ENCODE measurements at regions not wholly inside any gene's neighbourhood (a gene's known extent, or its start where the extent isn't known, plus 50 kb on each side); places are given as distances from the start of the nearest gene placed in this dataset.

- no peak for DNase-seq
Measured at GRCh38 chr2:181771356-181771755, 91.0 kb upstream of the NEUROD1 start.

- DNase-seq = no peak
Measured at GRCh38 chr2:181772334-181772733, 92.0 kb upstream of the NEUROD1 start.

GRCh38 chr2:181772777-181773176 is 92.5 kb upstream of the NEUROD1 start:
- no peak for DNase-seq

- no peak for DNase-seq
Measured at GRCh38 chr2:181774685-181775084, 94.4 kb upstream of the NEUROD1 start.

- no peak for DNase-seq
Measured at GRCh38 chr2:181776336-181776735, 96.0 kb upstream of the NEUROD1 start.

GRCh38 chr2:181777734-181778133 is 97.4 kb upstream of the NEUROD1 start:
- DNase-seq = no peak

- DNase-seq = no peak
Measured at GRCh38 chr2:181778621-181779201, 98.4 kb upstream of the NEUROD1 start.

- no peak for DNase-seq
Measured at GRCh38 chr2:181779288-181780021, 99.1 kb upstream of the NEUROD1 start.

- no peak for DNase-seq
Measured at GRCh38 chr2:181780047-181780651, 99.8 kb upstream of the NEUROD1 start.

- no peak for DNase-seq
Measured at GRCh38 chr2:181780657-181781056, 100.3 kb upstream of the NEUROD1 start.

GRCh38 chr2:181781078-181781786 is 100.9 kb upstream of the NEUROD1 start:
- DNase-seq = no peak

- no peak for DNase-seq
Measured at GRCh38 chr2:181782660-181783059, 102.3 kb upstream of the NEUROD1 start.

GRCh38 chr2:181784556-181784955 is 104.2 kb upstream of the NEUROD1 start:
- DNase-seq = no peak

- no peak for DNase-seq
Measured at GRCh38 chr2:181785691-181786344, 105.5 kb upstream of the NEUROD1 start.

- DNase-seq = no peak
Measured at GRCh38 chr2:181786371-181787228, 104.9 kb upstream of the ITPRID2 start.

- DNase-seq = no peak
Measured at GRCh38 chr2:181787310-181788048, 104.1 kb upstream of the ITPRID2 start.

- no peak for DNase-seq
Measured at GRCh38 chr2:181788897-181789555, 102.5 kb upstream of the ITPRID2 start.

- DNase-seq = no peak
Measured at GRCh38 chr2:181789827-181790448, 101.6 kb upstream of the ITPRID2 start.

GRCh38 chr2:181790716-181791649 is 100.5 kb upstream of the ITPRID2 start:
- peak; percentile 34 for DNase-seq
